WTC11 (cell line): ENCODE measurements at regions not wholly inside any gene's neighbourhood (a gene's known extent, or its start where the extent isn't known, plus 50 kb on each side); places are given as distances from the start of the nearest gene placed in this dataset.

Experiments used
- ATAC-seq: fragments of 200-7000 bp; cut with Tn5 transposase; 2 replicates; pipeline ENCODE4 v1.10.0; 2021; ENCODE audit warnings: mild to moderate bottlenecking, moderate library complexity
- CTCF ChIA-PET: fragments of 300-600 bp; sonication (Branson Sonifier 250); formaldehyde crosslinking; loops from one replicate; lab custom pipeline; 2021; ENCODE audit warnings: antibody characterized with exemption; lab: Charles Lee
- POLR2A ChIA-PET: fragments of 350-600 bp; sonication (Branson Sonifier 250); formaldehyde crosslinking; loops from one replicate; lab custom pipeline; 2021; ENCODE audit warnings: antibody characterized with exemption; lab: Charles Lee
- DNase-seq: peaks from one replicate; pipeline ENCODE4 v3.0.0; 2021; ENCODE audit warnings: low spot score
- H3K27ac Mint-ChIP-seq: 2 replicates; pipeline ENCODE4 v1.8.0; 2021; ENCODE audit warnings: mixed read lengths
- H3K27me3 Mint-ChIP-seq: 2 replicates; pipeline ENCODE4 v1.8.0; 2021; ENCODE audit warnings: low read depth, mild to moderate bottlenecking, moderate library complexity, mixed read lengths
- H3K36me3 Mint-ChIP-seq: 2 replicates; pipeline ENCODE4 v1.8.0; 2021; ENCODE audit warnings: mixed read lengths
- H3K4me1 Mint-ChIP-seq: 2 replicates; pipeline ENCODE4 v1.8.0; 2022; ENCODE audit warnings: mixed read lengths
- H3K4me3 Mint-ChIP-seq: 2 replicates; pipeline ENCODE4 v1.8.0; 2021; ENCODE audit warnings: mild to moderate bottlenecking, moderate library complexity, mixed read lengths
- H3K9me3 Mint-ChIP-seq: 2 replicates; pipeline ENCODE4 v1.8.0; 2021; ENCODE audit warnings: mixed read lengths
- ATF2 ChIP-seq: sonication (generic); formaldehyde crosslinking; IDR thresholded peaks from 2 replicates; pipeline ENCODE4 v1.8.1; 2022; ENCODE audit warnings: low read depth, missing genetic modification reagents, borderline replicate concordance
- ATF3 ChIP-seq: sonication (generic); formaldehyde crosslinking; conservative IDR thresholded peaks from 2 replicates; pipeline ENCODE4 v1.8.1; 2022; ENCODE audit warnings: mild to moderate bottlenecking, missing genetic modification reagents
- ETV6 ChIP-seq: sonication (generic); formaldehyde crosslinking; IDR thresholded peaks from 2 replicates; pipeline ENCODE4 v1.8.1; 2022; ENCODE audit warnings: mild to moderate bottlenecking, missing genetic modification reagents
- GABPB1 ChIP-seq: sonication (generic); formaldehyde crosslinking; IDR thresholded peaks from 2 replicates; pipeline ENCODE4 v1.8.1; 2023; ENCODE audit warnings: mild to moderate bottlenecking, missing genetic modification reagents
- JUN ChIP-seq: sonication (generic); formaldehyde crosslinking; IDR thresholded peaks from 2 replicates; pipeline ENCODE4 v1.8.0; 2023; ENCODE audit warnings: mild to moderate bottlenecking, missing genetic modification reagents
- MLX ChIP-seq: sonication (generic); formaldehyde crosslinking; IDR thresholded peaks from 2 replicates; pipeline ENCODE4 v1.8.1; 2023; ENCODE audit warnings: mild to moderate bottlenecking, missing genetic modification reagents, moderate library complexity
- NFE2L1 ChIP-seq: sonication (generic); formaldehyde crosslinking; IDR thresholded peaks from 2 replicates; pipeline ENCODE4 v1.8.1; 2023; ENCODE audit warnings: missing genetic modification reagents
- NR3C1 ChIP-seq: sonication (generic); formaldehyde crosslinking; conservative IDR thresholded peaks from 2 replicates; pipeline ENCODE4 v1.8.1; 2023; ENCODE audit warnings: low read depth, mild to moderate bottlenecking, missing genetic modification reagents
- OVOL2 ChIP-seq: fragments of 250-450 bp; sonication (Bioruptor Pico); IDR thresholded peaks from 2 replicates; pipeline ENCODE4 v1.9.0; 2021; ENCODE audit warnings: mild to moderate bottlenecking, borderline replicate concordance
- PRRX2 ChIP-seq: fragments of 250-450 bp; sonication (Bioruptor Pico); IDR thresholded peaks from 2 replicates; pipeline ENCODE4 v1.8.0; 2021; ENCODE audit warnings: mild to moderate bottlenecking
- STAT6 ChIP-seq: sonication (generic); formaldehyde crosslinking; conservative IDR thresholded peaks from 2 replicates; pipeline ENCODE4 v1.8.1; 2023; ENCODE audit warnings: mild to moderate bottlenecking, low read depth, missing genetic modification reagents, moderate library complexity
- ZBTB21 ChIP-seq: sonication (generic); formaldehyde crosslinking; IDR thresholded peaks from 2 replicates; pipeline ENCODE4 v1.8.1; 2023; ENCODE audit warnings: mild to moderate bottlenecking, missing genetic modification reagents, borderline replicate concordance
- ZNF219 ChIP-seq: sonication (generic); formaldehyde crosslinking; IDR thresholded peaks from 2 replicates; pipeline ENCODE4 v1.8.0; 2023; ENCODE audit warnings: missing genetic modification reagents, mild to moderate bottlenecking, borderline replicate concordance
- ZNF232 ChIP-seq: sonication (generic); formaldehyde crosslinking; IDR thresholded peaks from 2 replicates; pipeline ENCODE4 v1.8.0; 2022; ENCODE audit warnings: mild to moderate bottlenecking, missing genetic modification reagents
- ZNF281 ChIP-seq: sonication (generic); formaldehyde crosslinking; IDR thresholded peaks from 2 replicates; pipeline ENCODE4 v1.8.0; 2023; ENCODE audit warnings: mild to moderate bottlenecking, missing genetic modification reagents

GRCh38 chr10:43000651-43001426 is 76.0 kb upstream of the RET start (continued):
- TF ChIP-seq STAT6 (no peak), GABPB1 (CRISPR knock-in tag) (no peak), ATF3 (CRISPR knock-in tag) (no peak)
- TF ChIP-seq, all 79 proteins: peak for 0

GRCh38 chr10:43001427-43001795 is 75.5 kb upstream of the RET start:
- CTCF ChIA-PET: interaction anchor here (1.7 kb wide), 1 partner anchor 77 kb away, joined by 4 read pairs; no protein-coding TSS in a partner anchor

More at GRCh38 chr10:43001427-43001795, 75.5 kb upstream of the RET start:
- no peaks in the 10 kb centered on the region for H3K27me3 Mint-ChIP-seq
- POLR2A ChIA-PET: no interaction called here
- peaks cover 10% of the 10 kb centered on the region for H3K9me3 Mint-ChIP-seq
- TF ChIP-seq ATF2 (CRISPR knock-in tag): no peak
- TF ChIP-seq GABPB1 (CRISPR knock-in tag): no peak
- TF ChIP-seq ETV6 (CRISPR knock-in tag): no peak
- no peak for TF ChIP-seq ZNF232 (CRISPR knock-in tag)
- no peak for TF ChIP-seq ZNF281
- no peak for TF ChIP-seq MLX (CRISPR knock-in tag)
- TF ChIP-seq JUN (CRISPR knock-in tag): no peak
- TF ChIP-seq OVOL2: no peak
- no peak for TF ChIP-seq ZNF219
- TF ChIP-seq ZBTB21 (CRISPR knock-in tag): no peak
- TF ChIP-seq STAT6: no peak
- TF ChIP-seq PRRX2 (CRISPR knock-in tag): no peak
- TF ChIP-seq NR3C1 (CRISPR knock-in tag): no peak
- TF ChIP-seq NFE2L1 (CRISPR knock-in tag): no peak
- H3K4me1 Mint-ChIP-seq: no peaks in the 10 kb centered on the region
- no peak for DNase-seq
- ATAC-seq: no peak
- no peaks in the 10 kb centered on the region for H3K36me3 Mint-ChIP-seq
- no peak overlapping the region for H3K4me3 Mint-ChIP-seq
- H3K27ac Mint-ChIP-seq: no peak overlapping the region
